Stomach (tissue), 8 donors: ENCODE measurements at regions not wholly inside any gene's neighbourhood (a gene's known extent, or its start where the extent isn't known, plus 50 kb on each side); places are given as distances from the start of the nearest gene placed in this dataset.

Source experiments
- DNase-seq, 2 donors: peaks; one replicate each; pipeline versions ENCODE4 v3.0.0 to v3.0.0-alpha.2; 2013 to 2019
- H3K27ac ChIP-seq, 5 donors: fragments of 200-600 bp in 4 of 5; sonication (generic) in 4 of 5; one replicate each; pipeline ENCODE4 v1.5.1; 2013 to 2019; ENCODE audit warnings: mild to moderate bottlenecking in 1 of 5, moderate library complexity in 1 of 5
- H3K27me3 ChIP-seq, 3 donors: fragments of 200-600 bp; sonication (generic); one replicate each; pipeline ENCODE4 v1.5.1; 2017 to 2019; ENCODE audit warnings: mixed run types in 1 of 3
- H3K36me3 ChIP-seq, 4 donors: fragments of 200-600 bp; sonication (generic); 1 replicate in 3 of 4; 2 replicates in 1 of 4; pipeline ENCODE4 v1.5.1; 2016 to 2019
- H3K4me1 ChIP-seq, 4 donors: fragments of 200-600 bp; sonication (generic); one replicate each; pipeline ENCODE4 v1.5.1; 2016 to 2019
- H3K4me3 ChIP-seq, 4 donors: fragments of 200-600 bp; sonication (generic) in 3 of 4; one replicate each; pipeline ENCODE4 v1.5.1; 2016 to 2019; ENCODE audit warnings: mild to moderate bottlenecking in 1 of 4
- H3K9me3 ChIP-seq, 4 donors: fragments of 200-600 bp; sonication (generic); one replicate each; pipeline ENCODE4 v1.5.1; 2016 to 2019
- EP300 ChIP-seq: sonication (generic); formaldehyde crosslinking; IDR thresholded peaks from one replicate; pipeline ENCODE4 v1.6.1; 2017; ENCODE audit warnings: antibody characterized with exemption
- POLR2A ChIP-seq, 4 donors: fragments of 450-650 bp; IDR thresholded peaks; one replicate each; pipeline ENCODE4 v1.6.1; 2016; ENCODE audit warnings: antibody characterized with exemption in 4 of 4, control low read depth in 2 of 4, mild to moderate bottlenecking in 1 of 4, moderate library complexity in 1 of 4
- POLR2AphosphoS5 ChIP-seq, 3 donors: sonication (generic); formaldehyde crosslinking; IDR thresholded peaks; one replicate each; pipeline ENCODE4 v1.6.1; 2016; ENCODE audit warnings: antibody characterized with exemption in 3 of 3
- WGBS, 5 donors: extraction: QIAGEN DNeasy Blood & Tissue Kit in 3 of 5; methylation state at CpG; one replicate each; pipeline versions ENCODE4 v1.1.5 to v1.1.7; 2013 to 2018; 5-methylcytosine and 5-hydroxymethylcytosine counted together
- intact Hi-C: fragments of 100-400 bp; cut with DNase I; formaldehyde crosslinking; loops from one replicate; pipeline ENCODE4 v1.15.1; 2023; ENCODE audit warnings: low total_unique reads
- TF ChIP-seq, protein P1 (sequence below), 7 experiments: fragments of 450-650 bp in 4 of 7; fragments of 200-600 bp in 3 of 7; sonication (generic) in 3 of 7; IDR thresholded peaks; one replicate each; pipeline ENCODE4 v1.5.1; 2016 to 2019; ENCODE audit warnings: antibody characterized with exemption in 7 of 7, control low read depth in 2 of 7, mild to moderate bottlenecking in 1 of 7
- donor health status: healthy with polysubstance abuse.
- donor health status: Bipolar disorder and iron deficiency.
- donor health status: healthy.

DNA sequence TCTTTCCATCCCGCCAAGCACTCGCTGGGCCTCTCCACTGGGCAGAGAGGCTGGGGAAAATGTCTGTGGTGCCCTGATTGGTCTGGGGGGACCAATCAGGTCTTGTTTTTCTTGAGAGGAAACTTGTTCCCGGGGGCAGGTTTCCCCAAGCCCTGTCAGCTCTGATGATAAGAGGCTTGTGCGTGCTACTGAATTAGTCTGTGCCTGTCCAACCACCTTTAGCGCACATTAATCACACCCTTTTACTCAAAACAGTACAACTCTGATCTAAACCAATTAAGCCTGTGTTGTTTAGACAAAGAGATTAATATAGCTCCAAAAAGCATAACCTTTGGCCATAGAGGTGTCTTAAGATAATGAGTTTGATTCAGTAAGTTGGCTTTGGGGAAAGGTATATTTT lies 580.4 kb downstream of the VRK1 start:
- Histone ChIP-seq H3K36me3 (no peaks in the 10 kb centered on the region), H3K27ac (no peak overlapping the region), H3K4me3 (no peak overlapping the region), H3K9me3 (no peaks in the 10 kb centered on the region), H3K4me1 (peaks cover 0 to 6% (median 0%) of the 10 kb centered on the region in 4 donors), H3K27me3 (peaks cover 0 to 10% (median 0%) of the 10 kb centered on the region in 3 donors)
- intact Hi-C loops: no loop called here
- TF ChIP-seq POLR2AphosphoS5 (IDR thresholded peaks at IDR 0.05) (no peak), POLR2A (IDR thresholded peaks at IDR 0.05) (no peak), EP300 (no peak)
- TF ChIP-seq, protein P1, sequence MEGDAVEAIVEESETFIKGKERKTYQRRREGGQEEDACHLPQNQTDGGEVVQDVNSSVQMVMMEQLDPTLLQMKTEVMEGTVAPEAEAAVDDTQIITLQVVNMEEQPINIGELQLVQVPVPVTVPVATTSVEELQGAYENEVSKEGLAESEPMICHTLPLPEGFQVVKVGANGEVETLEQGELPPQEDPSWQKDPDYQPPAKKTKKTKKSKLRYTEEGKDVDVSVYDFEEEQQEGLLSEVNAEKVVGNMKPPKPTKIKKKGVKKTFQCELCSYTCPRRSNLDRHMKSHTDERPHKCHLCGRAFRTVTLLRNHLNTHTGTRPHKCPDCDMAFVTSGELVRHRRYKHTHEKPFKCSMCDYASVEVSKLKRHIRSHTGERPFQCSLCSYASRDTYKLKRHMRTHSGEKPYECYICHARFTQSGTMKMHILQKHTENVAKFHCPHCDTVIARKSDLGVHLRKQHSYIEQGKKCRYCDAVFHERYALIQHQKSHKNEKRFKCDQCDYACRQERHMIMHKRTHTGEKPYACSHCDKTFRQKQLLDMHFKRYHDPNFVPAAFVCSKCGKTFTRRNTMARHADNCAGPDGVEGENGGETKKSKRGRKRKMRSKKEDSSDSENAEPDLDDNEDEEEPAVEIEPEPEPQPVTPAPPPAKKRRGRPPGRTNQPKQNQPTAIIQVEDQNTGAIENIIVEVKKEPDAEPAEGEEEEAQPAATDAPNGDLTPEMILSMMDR (IDR thresholded peaks at IDR 0.05): no peak
- peak in 1 of 2 donors; percentile 12 for DNase-seq
- 42 to 54% (median 50%) methylated on average over 5 of the region's 5 CpGs for WGBS, 5 donors

DNA sequence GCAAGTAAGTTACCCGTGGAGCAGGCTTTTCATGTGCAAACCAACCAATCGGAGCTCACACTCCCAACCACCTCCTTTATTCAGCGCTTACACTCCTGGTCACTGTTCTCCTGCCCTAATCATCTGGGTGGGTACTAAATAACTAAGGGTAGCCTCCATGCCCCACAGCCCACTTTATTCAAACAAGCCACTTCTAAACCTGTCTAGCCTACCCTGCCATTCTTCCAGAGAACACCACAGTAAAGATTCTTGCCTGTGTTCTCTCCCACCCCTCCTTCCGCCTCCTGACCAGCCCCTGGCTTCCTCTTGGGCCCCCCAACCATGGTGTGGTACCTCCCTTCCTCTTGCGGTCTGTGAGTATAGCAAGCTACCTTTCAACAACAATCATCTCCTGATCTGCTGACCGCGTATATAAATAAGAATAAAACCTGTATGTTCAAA lies 581.9 kb downstream of the VRK1 start:
- peaks cover 0 to 10% (median 0%) of the 10 kb centered on the region in 3 donors for H3K27me3 ChIP-seq
- H3K9me3 ChIP-seq: no peaks in the 10 kb centered on the region
- peaks cover 0 to 6% (median 0%) of the 10 kb centered on the region in 4 donors for H3K4me1 ChIP-seq
- H3K36me3 ChIP-seq: no peaks in the 10 kb centered on the region
- TF ChIP-seq, protein P1 (IDR thresholded peaks at IDR 0.05): no peak
- TF ChIP-seq EP300: no peak
- no peak for TF ChIP-seq POLR2AphosphoS5 (IDR thresholded peaks at IDR 0.05)
- TF ChIP-seq POLR2A (IDR thresholded peaks at IDR 0.05): no peak
- peak in 1 of 2 donors; percentile 47 for DNase-seq
- no peak overlapping the region for H3K27ac ChIP-seq
- H3K4me3 ChIP-seq: no peak overlapping the region
- 14 to 36% (median 27%) methylated on average over 7 of the region's 7 CpGs for WGBS, 5 donors
- intact Hi-C loops: no loop called here

DNA sequence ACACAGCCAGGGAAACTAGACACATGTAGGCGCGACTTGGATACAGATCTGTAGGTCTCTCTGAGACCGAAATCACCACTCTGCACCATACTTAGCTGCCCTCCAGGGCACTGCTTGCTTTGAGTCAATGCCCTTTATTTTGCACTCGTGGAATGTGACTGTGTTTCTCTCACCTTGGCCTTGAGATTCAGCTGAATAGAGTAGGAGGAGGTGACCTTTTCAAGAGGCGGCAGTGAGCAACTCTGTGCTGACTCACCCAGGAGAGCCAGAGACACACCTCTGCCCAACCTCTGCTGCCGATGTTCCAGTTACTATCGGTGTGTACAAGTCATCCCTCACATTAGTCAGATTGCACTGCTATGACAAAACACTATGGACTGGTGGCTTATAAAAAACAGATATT lies 583.4 kb downstream of the VRK1 start:
- intact Hi-C loops: no loop called here
- Histone ChIP-seq H3K9me3 (no peaks in the 10 kb centered on the region), H3K27me3 (peaks cover 0 to 10% (median 0%) of the 10 kb centered on the region in 3 donors), H3K36me3 (no peaks in the 10 kb centered on the region), H3K27ac (no peak overlapping the region), H3K4me1 (peaks cover 0 to 6% (median 0%) of the 10 kb centered on the region in 4 donors), H3K4me3 (no peak overlapping the region)
- 75 to 96% (median 82%) methylated on average over 7 of the region's 7 CpGs for WGBS, 5 donors
- DNase-seq: peak in 1 of 2 donors; percentile 13
- TF ChIP-seq POLR2A (IDR thresholded peaks at IDR 0.05): no peak
- no peak for TF ChIP-seq EP300
- TF ChIP-seq POLR2AphosphoS5 (IDR thresholded peaks at IDR 0.05): no peak
- TF ChIP-seq, protein P1 (IDR thresholded peaks at IDR 0.05): no peak

DNA sequence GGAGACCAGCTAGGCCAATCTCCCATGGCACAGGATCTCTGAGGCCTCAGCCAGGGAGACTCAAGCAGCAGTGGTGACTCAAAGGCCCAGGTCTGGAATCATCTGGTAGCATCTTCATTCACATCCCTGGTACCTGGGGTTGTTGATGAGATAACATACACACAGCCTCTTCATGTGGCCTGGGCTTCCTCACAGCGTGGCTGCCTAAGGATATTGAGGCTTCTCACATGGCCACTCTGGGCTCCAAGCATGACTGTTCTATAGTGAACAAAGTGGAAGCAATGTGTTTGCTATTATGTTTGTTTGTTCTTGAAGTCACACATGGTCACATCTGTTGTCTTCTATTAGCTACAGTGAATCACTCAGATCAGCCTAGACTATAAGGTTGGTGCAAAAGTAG lies 584.1 kb downstream of the VRK1 start:
- H3K4me1 ChIP-seq: peaks cover 0 to 6% (median 0%) of the 10 kb centered on the region in 4 donors
- intact Hi-C loops: no loop called here
- DNase-seq: no peak
- no peaks in the 10 kb centered on the region for H3K36me3 ChIP-seq
- 80 to 92% (median 86%) methylated on average over 1 of the region's 1 CpG for WGBS, 5 donors
- TF ChIP-seq EP300: no peak
- TF ChIP-seq, protein P1 (IDR thresholded peaks at IDR 0.05): no peak
- no peak for TF ChIP-seq POLR2AphosphoS5 (IDR thresholded peaks at IDR 0.05)
- no peak overlapping the region for H3K27ac ChIP-seq
- H3K9me3 ChIP-seq: no peaks in the 10 kb centered on the region
- no peak overlapping the region for H3K4me3 ChIP-seq
- H3K27me3 ChIP-seq: peaks cover 0 to 10% (median 0%) of the 10 kb centered on the region in 3 donors
